Activated T-cell treated with anti-CD3 and anti-CD28 coated beads, Interleukin-2, amount 50 U/mL, for 72 hours (primary cell): ENCODE measurements at regions not wholly inside any gene's neighbourhood (a gene's known extent, or its start where the extent isn't known, plus 50 kb on each side); places are given as distances from the start of the nearest gene placed in this dataset.

ENCODE experiments used
- ATAC-seq, 2 donors: fragments of 150-1000 bp; cut with Tn5 transposase; replicated peaks in 1 of 2; 2 replicates each; pipeline ENCODE4 v1.10.0; 2021; ENCODE audit warnings: moderate library complexity in 2 of 2, mild to moderate bottlenecking in 1 of 2
- DNase-seq, 2 donors: peaks; one replicate each; pipeline ENCODE4 v3.0.0; 2021 to 2022; ENCODE audit warnings: mixed read lengths in 1 of 2
- H3K27ac Mint-ChIP-seq: one replicate; pipeline ENCODE4 v1.8.0; 2022; ENCODE audit warnings: mild to moderate bottlenecking, moderate library complexity, mixed read lengths
- H3K27me3 Mint-ChIP-seq: one replicate; pipeline ENCODE4 v1.8.0; 2022; ENCODE audit warnings: low read depth, mixed read lengths
- H3K36me3 Mint-ChIP-seq, 2 donors: one replicate each; pipeline ENCODE4 v1.8.0; 2022; ENCODE audit warnings: mixed read lengths in 2 of 2, mild to moderate bottlenecking in 1 of 2; ENCODE audit not compliant: insufficient read depth in 2 of 2
- H3K4me1 Mint-ChIP-seq: one replicate; pipeline ENCODE4 v1.8.0; 2022; ENCODE audit warnings: low read depth, mixed read lengths
- H3K4me3 Mint-ChIP-seq, 2 donors: one replicate each; pipeline ENCODE4 v1.8.0; 2022; ENCODE audit warnings: mild to moderate bottlenecking in 2 of 2, mixed read lengths in 2 of 2, moderate library complexity in 2 of 2
- H3K9me3 Mint-ChIP-seq, 2 donors: one replicate each; pipeline ENCODE4 v1.8.0; 2022; ENCODE audit warnings: mixed read lengths in 2 of 2

- H3K9me3 Mint-ChIP-seq: no peaks in the 10 kb centered on the region
- H3K4me1 Mint-ChIP-seq: no peaks in the 10 kb centered on the region
- H3K36me3 Mint-ChIP-seq: no peaks in the 10 kb centered on the region
- H3K27me3 Mint-ChIP-seq: no peaks in the 10 kb centered on the region
- no peak overlapping the region for H3K4me3 Mint-ChIP-seq
- DNase-seq (no peak), ATAC-seq (no peak)
- H3K27ac Mint-ChIP-seq: no peak overlapping the region
Measured at GRCh38 chr4:173697840-173698239, 167.8 kb upstream of the HAND2 start.

GRCh38 chr4:173696551-173696950 is 166.5 kb upstream of the HAND2 start:
- no peaks in the 10 kb centered on the region for H3K36me3 Mint-ChIP-seq
- no peak overlapping the region for H3K27ac Mint-ChIP-seq
- ATAC-seq (no peak), DNase-seq (no peak)
- no peak overlapping the region for H3K4me3 Mint-ChIP-seq
- no peaks in the 10 kb centered on the region for H3K4me1 Mint-ChIP-seq
- no peaks in the 10 kb centered on the region for H3K27me3 Mint-ChIP-seq
- H3K9me3 Mint-ChIP-seq: no peaks in the 10 kb centered on the region

GRCh38 chr4:173696011-173696410 is 166.0 kb upstream of the HAND2 start:
- H3K9me3 Mint-ChIP-seq: no peaks in the 10 kb centered on the region
- no peaks in the 10 kb centered on the region for H3K36me3 Mint-ChIP-seq
- H3K27ac Mint-ChIP-seq: no peak overlapping the region
- no peaks in the 10 kb centered on the region for H3K4me1 Mint-ChIP-seq
- ATAC-seq (no peak), DNase-seq (no peak)
- H3K4me3 Mint-ChIP-seq: no peak overlapping the region
- no peaks in the 10 kb centered on the region for H3K27me3 Mint-ChIP-seq

- peaks cover 0 to 2% of the 10 kb centered on the region in 2 donors for H3K9me3 Mint-ChIP-seq
- DNase-seq (no peak), ATAC-seq (no peak)
- peaks cover 6% of the 10 kb centered on the region for H3K27me3 Mint-ChIP-seq
- no peak overlapping the region for H3K4me3 Mint-ChIP-seq
- H3K4me1 Mint-ChIP-seq: no peaks in the 10 kb centered on the region
- no peaks in the 10 kb centered on the region for H3K36me3 Mint-ChIP-seq
- H3K27ac Mint-ChIP-seq: no peak overlapping the region
Measured at GRCh38 chr4:173685831-173686210, 155.8 kb upstream of the HAND2 start.

- H3K36me3 Mint-ChIP-seq: no peaks in the 10 kb centered on the region
- H3K27me3 Mint-ChIP-seq: peaks cover 6% of the 10 kb centered on the region
- H3K4me1 Mint-ChIP-seq: no peaks in the 10 kb centered on the region
- DNase-seq (no peak), ATAC-seq (no peak)
- H3K9me3 Mint-ChIP-seq: peaks cover 0 to 2% of the 10 kb centered on the region in 2 donors
- no peak overlapping the region for H3K4me3 Mint-ChIP-seq
- no peak overlapping the region for H3K27ac Mint-ChIP-seq
Measured at GRCh38 chr4:173685165-173685830, 155.3 kb upstream of the HAND2 start.

GRCh38 chr4:173684223-173684622 is 154.2 kb upstream of the HAND2 start:
- Mint-ChIP-seq H3K4me3 (no peak overlapping the region), H3K27me3 (peaks cover 6% of the 10 kb centered on the region), H3K36me3 (no peaks in the 10 kb centered on the region), H3K4me1 (no peaks in the 10 kb centered on the region), H3K27ac (no peak overlapping the region), H3K9me3 (peaks cover 0 to under 1% of the 10 kb centered on the region in 2 donors)
- DNase-seq (no peak), ATAC-seq (no peak)

- H3K4me1 Mint-ChIP-seq: no peaks in the 10 kb centered on the region
- H3K27ac Mint-ChIP-seq: no peak overlapping the region
- H3K9me3 Mint-ChIP-seq: no peaks in the 10 kb centered on the region
- peaks cover 6% of the 10 kb centered on the region for H3K27me3 Mint-ChIP-seq
- no peak for ATAC-seq
- DNase-seq: no peak
- H3K36me3 Mint-ChIP-seq: no peaks in the 10 kb centered on the region
- no peak overlapping the region for H3K4me3 Mint-ChIP-seq
Measured at GRCh38 chr4:173682609-173683008, 152.6 kb upstream of the HAND2 start.

- ATAC-seq: no peak
- no peaks in the 10 kb centered on the region for H3K9me3 Mint-ChIP-seq
Measured at GRCh38 chr4:173680278-173680677, 150.2 kb upstream of the HAND2 start.

GRCh38 chr4:173675446-173675845 is 145.4 kb upstream of the HAND2 start:
- no peak for DNase-seq
- H3K36me3 Mint-ChIP-seq: no peaks in the 10 kb centered on the region

More at GRCh38 chr4:173680278-173680677, 150.2 kb upstream of the HAND2 start:
- H3K27me3 Mint-ChIP-seq: peaks cover 6% of the 10 kb centered on the region
- H3K27ac Mint-ChIP-seq: no peak overlapping the region
- H3K36me3 Mint-ChIP-seq: no peaks in the 10 kb centered on the region
- H3K4me3 Mint-ChIP-seq: no peak overlapping the region
- DNase-seq: no peak
- no peaks in the 10 kb centered on the region for H3K4me1 Mint-ChIP-seq

GRCh38 chr4:173669460-173670179 is 139.6 kb upstream of the HAND2 start:
- H3K4me1 Mint-ChIP-seq: no peaks in the 10 kb centered on the region
- no peaks in the 10 kb centered on the region for H3K36me3 Mint-ChIP-seq
- no peak for ATAC-seq
- H3K9me3 Mint-ChIP-seq: peaks cover 0 to 2% of the 10 kb centered on the region in 2 donors
- no peak overlapping the region for H3K4me3 Mint-ChIP-seq
- no peak for DNase-seq
- no peak overlapping the region for H3K27ac Mint-ChIP-seq
- no peaks in the 10 kb centered on the region for H3K27me3 Mint-ChIP-seq

More at GRCh38 chr4:173675446-173675845, 145.4 kb upstream of the HAND2 start:
- H3K4me3 Mint-ChIP-seq: no peak overlapping the region
- H3K27me3 Mint-ChIP-seq: no peaks in the 10 kb centered on the region
- no peak overlapping the region for H3K27ac Mint-ChIP-seq
- H3K4me1 Mint-ChIP-seq: no peaks in the 10 kb centered on the region
- ATAC-seq: no peak
- H3K9me3 Mint-ChIP-seq: peaks cover 0 to 2% of the 10 kb centered on the region in 2 donors

GRCh38 chr4:173661001-173661400 is 131.0 kb upstream of the HAND2 start:
- no peak overlapping the region for H3K27ac Mint-ChIP-seq
- ATAC-seq (no peak), DNase-seq (no peak)
- no peaks in the 10 kb centered on the region for H3K4me1 Mint-ChIP-seq
- H3K36me3 Mint-ChIP-seq: no peaks in the 10 kb centered on the region
- peaks cover 2 to 3% of the 10 kb centered on the region in 2 donors for H3K9me3 Mint-ChIP-seq
- peaks cover 5% of the 10 kb centered on the region for H3K27me3 Mint-ChIP-seq
- no peak overlapping the region for H3K4me3 Mint-ChIP-seq

- no peaks in the 10 kb centered on the region for H3K4me1 Mint-ChIP-seq
- H3K27ac Mint-ChIP-seq: no peak overlapping the region
- H3K9me3 Mint-ChIP-seq: no peaks in the 10 kb centered on the region
- no peaks in the 10 kb centered on the region for H3K36me3 Mint-ChIP-seq
- H3K27me3 Mint-ChIP-seq: peaks cover 5% of the 10 kb centered on the region
- ATAC-seq (no peak), DNase-seq (no peak)
- H3K4me3 Mint-ChIP-seq: no peak overlapping the region
Measured at GRCh38 chr4:173656898-173657297, 126.9 kb upstream of the HAND2 start.

GRCh38 chr4:173652283-173652931 is 122.4 kb upstream of the HAND2 start:
- Mint-ChIP-seq H3K4me3 (no peak overlapping the region), H3K9me3 (no peaks in the 10 kb centered on the region)
- no peak for ATAC-seq

More at GRCh38 chr4:173652283-173652931, 122.4 kb upstream of the HAND2 start:
- H3K4me1 Mint-ChIP-seq: no peaks in the 10 kb centered on the region
- peaks cover 5% of the 10 kb centered on the region for H3K27me3 Mint-ChIP-seq
- no peak for DNase-seq
- H3K27ac Mint-ChIP-seq: no peak overlapping the region
- H3K36me3 Mint-ChIP-seq: no peaks in the 10 kb centered on the region
